K562 (cell line): ENCODE measurements at regions not wholly inside any gene's neighbourhood (a gene's known extent, or its start where the extent isn't known, plus 50 kb on each side); places are given as distances from the start of the nearest gene placed in this dataset.

Experiments
- ATAC-seq: fragments of 200-7000 bp; cut with Tn5 transposase; 3 replicates; pipeline ENCODE4 v1.9.1; 2020; ENCODE audit warnings: moderate library complexity
- BruUV-seq: library from RNA; stranded (reverse); fragments of 400-500 nt; replicated peaks from 2 replicates; lab custom pipeline; 2021; lab: Mats Ljungman, UMichigan
- CTCF ChIA-PET: fragments of 300-600 bp; formaldehyde crosslinking; extraction: SDS; loops from one replicate; lab custom pipeline; 2021; ENCODE audit warnings: low intra/inter-chr PET ratio; lab: Yijun Ruan, JAX
- POLR2A ChIA-PET: fragments of 300-600, 350-650 bp; sonication (Branson Sonifier 250); formaldehyde crosslinking; extraction: SDS; loops from one replicate; lab custom pipeline; 2021; ENCODE audit warnings: antibody characterized with exemption, inconsistent platforms; lab: Yijun Ruan, JAX
- DNase-seq, 4 experiments: peaks; one replicate each; pipeline versions ENCODE4 v3.0.0 to v3.0.0-alpha.2; 2011 to 2018; ENCODE audit warnings: low spot score in 3 of 4, mixed read lengths in 3 of 4; ENCODE audit errors: extremely low read depth in 1 of 4
- FAIRE-seq: peaks from 2 replicates; lab custom pipeline; 2011; peaks lifted over from hg19 to GRCh38; lab: Jason Lieb, UNC
- H2AFZ ChIP-seq: 2 replicates; pipeline ENCODE4 v1.6.0; 2011; ENCODE audit warnings: low read depth, low read length, control low read depth, inconsistent platforms
- H3K27ac ChIP-seq: fragments of 200-600 bp; 3 replicates; pipeline ENCODE4 v1.8.0; 2011; ENCODE audit warnings: low read depth, mild to moderate bottlenecking, control low read depth, inconsistent platforms, low read length, moderate library complexity, mixed read lengths; ENCODE audit errors: extremely low read depth
- H3K27me3 ChIP-seq, 2 experiments: fragments of 300-600 bp in 1 of 2; 2 replicates in 1 of 2; 3 replicates in 1 of 2; pipeline versions ENCODE4 v1.6.0 to v1.8.0; 2011; ENCODE audit warnings: inconsistent platforms in 2 of 2, low read length in 2 of 2, mild to moderate bottlenecking in 1 of 2, mixed read lengths in 1 of 2, moderate library complexity in 1 of 2; ENCODE audit not compliant: control insufficient read depth in 2 of 2, insufficient read depth in 2 of 2
- H3K36me3 ChIP-seq: fragments of 300-600 bp; 3 replicates; pipeline ENCODE4 v1.8.0; 2011; ENCODE audit warnings: mild to moderate bottlenecking, low read length, inconsistent platforms; ENCODE audit not compliant: control insufficient read depth, insufficient read depth
- H3K4me1 ChIP-seq, 2 experiments: fragments of 200-600 bp in 1 of 2; replicated peaks in 1 of 2; 2 replicates in 1 of 2; 3 replicates in 1 of 2; pipeline versions ENCODE4 v1.5.1 to v1.8.0; 2011; ENCODE audit warnings: inconsistent platforms in 2 of 2, low read length in 2 of 2, mild to moderate bottlenecking in 1 of 2, mixed read lengths in 1 of 2, moderate library complexity in 1 of 2; ENCODE audit not compliant: control insufficient read depth in 2 of 2, insufficient read depth in 2 of 2
- H3K4me2 ChIP-seq: 2 replicates; pipeline ENCODE4 v1.6.1; 2011; ENCODE audit warnings: low read length, control low read depth, inconsistent platforms, mixed read lengths; ENCODE audit not compliant: insufficient read depth
- H3K4me3 ChIP-seq: fragments of 200-600 bp; sonication (generic), shearing (Covaris generic); 2 replicates; pipeline ENCODE4 v1.5.1; 2016; ENCODE audit warnings: control low read depth, inconsistent platforms
- H3K79me2 ChIP-seq: fragments of 200-600 bp; 3 replicates; pipeline ENCODE4 v1.8.0; 2011; ENCODE audit warnings: low read length, inconsistent platforms; ENCODE audit not compliant: control insufficient read depth, insufficient read depth
- H3K9ac ChIP-seq, 2 experiments: 2 replicates each; pipeline versions ENCODE4 v1.6.0 to v1.6.1; 2011; ENCODE audit warnings: low read depth in 2 of 2, low read length in 2 of 2, control low read depth in 1 of 2, inconsistent platforms in 1 of 2, mild to moderate bottlenecking in 1 of 2, mixed read lengths in 1 of 2; ENCODE audit not compliant: insufficient read depth in 1 of 2
- H3K9me1 ChIP-seq: one replicate; pipeline ENCODE4 v1.6.0; 2011; ENCODE audit warnings: inconsistent platforms, mild to moderate bottlenecking, low read length, moderate library complexity; ENCODE audit not compliant: control insufficient read depth, insufficient read depth
- H3K9me3 ChIP-seq: replicated peaks from 2 replicates; pipeline ENCODE4 v1.5.1; 2011; ENCODE audit warnings: low read depth, low read length, inconsistent platforms; ENCODE audit not compliant: control insufficient read depth, insufficient read depth
- H4K20me1 ChIP-seq: replicated peaks from 2 replicates; pipeline ENCODE4 v1.6.1; 2011; ENCODE audit warnings: low read length, inconsistent platforms, mixed read lengths; ENCODE audit not compliant: control insufficient read depth, insufficient read depth
- ARNT ChIP-seq, 2 experiments: fragments of 450-650 bp; IDR thresholded peaks; 2 replicates each; pipeline ENCODE4 v1.6.1; 2016; ENCODE audit warnings: mild to moderate bottlenecking in 1 of 2
- CEBPB ChIP-seq: fragments of 450-650 bp; IDR thresholded peaks from 2 replicates; pipeline ENCODE4 v1.6.1; 2016; ENCODE audit warnings: missing genetic modification characterization, missing compliant biosample characterization
- GATAD2A ChIP-seq: fragments of 450-650 bp; IDR thresholded peaks from 2 replicates; pipeline ENCODE4 v1.6.1; 2017
- MED1 ChIP-seq: sonication (generic); formaldehyde crosslinking; IDR thresholded peaks from 2 replicates; pipeline ENCODE4 v1.8.1; 2023; ENCODE audit warnings: missing genetic modification reagents, borderline replicate concordance
- SIRT6 ChIP-seq: IDR thresholded peaks from one replicate; pipeline ENCODE4 v1.6.1; 2012; ENCODE audit warnings: low read depth, mild to moderate bottlenecking, control low read depth, inconsistent platforms, low read length, moderate library complexity
- ZNF318 ChIP-seq, 2 experiments: fragments of 450-650 bp; IDR thresholded peaks; 2 replicates each; pipeline ENCODE4 v1.6.1; 2016; ENCODE audit warnings: mild to moderate bottlenecking in 2 of 2, borderline replicate concordance in 1 of 2, low read depth in 1 of 2, moderate library complexity in 1 of 2
- ZNF398 ChIP-seq: fragments of 250-450 bp; sonication (Bioruptor Pico); IDR thresholded peaks from 2 replicates; pipeline ENCODE4 v1.8.0; 2021; ENCODE audit warnings: moderate library complexity, mild to moderate bottlenecking, inconsistent platforms
- ZNF79 ChIP-seq: fragments of 250-450 bp; sonication (Bioruptor Pico); IDR thresholded peaks from 2 replicates; pipeline ENCODE4 v1.4.0; 2020; ENCODE audit warnings: low read depth, mild to moderate bottlenecking, moderate library complexity
- ZSCAN32 ChIP-seq: fragments of 450-650 bp; formaldehyde crosslinking; IDR thresholded peaks from 2 replicates; pipeline ENCODE4 v1.4.0; 2020; ENCODE audit warnings: mild to moderate bottlenecking, moderate library complexity
- whole genome bisulfite sequencing: fragments of 100-300 bp; shearing (Covaris generic); methylation state at CpG from one replicate; pipeline ENCODE4 v1.1.6; 2016; ENCODE audit warnings: low coverage, mixed read lengths; ENCODE audit not compliant: insufficient coverage; ENCODE audit errors: missing lambda C conversion rate; 5-methylcytosine and 5-hydroxymethylcytosine counted together
- in situ Hi-C: fragments of 300-500 bp; cut with MboI; formaldehyde crosslinking; loops from 4 replicates; pipeline ENCODE4 v1.15.0; 2018; ENCODE audit warnings: inconsistent platforms, mixed read lengths
- intact Hi-C: fragments of 100-400 bp; cut with micrococcal nuclease; formaldehyde crosslinking; loops from 2 replicates; pipeline ENCODE4 v1.14.2; 2022
- TF ChIP-seq, protein P1 (sequence below): fragments of 200-800 bp; sonication (Bioruptor generic); IDR thresholded peaks from 2 replicates; pipeline ENCODE4 v1.6.1; 2017; ENCODE audit warnings: missing genetic modification characterization, missing compliant biosample characterization

GRCh38 chr3:75325716-75326115 lies 338.4 kb upstream of the FRG2C start:
- no peak overlapping the region for H2AFZ ChIP-seq
- in situ Hi-C loops (no loop called here), intact Hi-C loops (no loop called here)
- H3K36me3 ChIP-seq: no peaks in the 10 kb centered on the region
- no TSS peak for BruUV-seq
- FAIRE-seq: no peak
- H3K27me3 ChIP-seq: no peaks in the 10 kb centered on the region; a peak in 1 of 5 replicates
- no peak overlapping the region for H3K4me2 ChIP-seq
- H3K9me3 ChIP-seq: no peaks in the 10 kb centered on the region
- ChIA-PET POLR2A (no interaction called here), CTCF (no interaction called here)
- no peak for ATAC-seq
- H3K9ac ChIP-seq: no peak overlapping the region
- DNase-seq: no peak
- no peaks in the 10 kb centered on the region for H4K20me1 ChIP-seq
- H3K4me1 ChIP-seq: no peaks in the 10 kb centered on the region
- no peaks in the 10 kb centered on the region for H3K9me1 ChIP-seq
- H3K4me3 ChIP-seq: no peak overlapping the region
- H3K27ac ChIP-seq: no peak overlapping the region
- 0% methylated on average over 2 of the region's 2 CpGs for WGBS
- no peaks in the 10 kb centered on the region for H3K79me2 ChIP-seq
- no peak for TF ChIP-seq SIRT6
- no peak for TF ChIP-seq ZNF398 (CRISPR knock-in tag)
- no peak for TF ChIP-seq GATAD2A
- TF ChIP-seq ZNF79 (CRISPR knock-in tag): no peak
- no peak for TF ChIP-seq MED1 (CRISPR knock-in tag)
- TF ChIP-seq CEBPB: no peak
- TF ChIP-seq, protein P1, sequence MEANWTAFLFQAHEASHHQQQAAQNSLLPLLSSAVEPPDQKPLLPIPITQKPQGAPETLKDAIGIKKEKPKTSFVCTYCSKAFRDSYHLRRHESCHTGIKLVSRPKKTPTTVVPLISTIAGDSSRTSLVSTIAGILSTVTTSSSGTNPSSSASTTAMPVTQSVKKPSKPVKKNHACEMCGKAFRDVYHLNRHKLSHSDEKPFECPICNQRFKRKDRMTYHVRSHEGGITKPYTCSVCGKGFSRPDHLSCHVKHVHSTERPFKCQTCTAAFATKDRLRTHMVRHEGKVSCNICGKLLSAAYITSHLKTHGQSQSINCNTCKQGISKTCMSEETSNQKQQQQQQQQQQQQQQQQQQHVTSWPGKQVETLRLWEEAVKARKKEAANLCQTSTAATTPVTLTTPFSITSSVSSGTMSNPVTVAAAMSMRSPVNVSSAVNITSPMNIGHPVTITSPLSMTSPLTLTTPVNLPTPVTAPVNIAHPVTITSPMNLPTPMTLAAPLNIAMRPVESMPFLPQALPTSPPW (CRISPR knock-in tag): no peak
- no peak for TF ChIP-seq ZSCAN32
- TF ChIP-seq ARNT (IDR thresholded peaks at IDR 0.05): no peak
- no peak for TF ChIP-seq ZNF318 (IDR thresholded peaks at IDR 0.05; ENCODE audit: borderline replicate concordance in 1 of 2, low read depth in 1 of 2)
